ENCODE measurements at regions not wholly inside any gene's neighbourhood (a gene's known extent, or its start where the extent isn't known, plus 50 kb on each side); places are given as distances from the start of the nearest gene placed in this dataset.

- H3K4me2 ChIP-seq (ENCODE audit: low read length): no peak overlapping the region
- no peak overlapping the region for H3K9ac ChIP-seq (ENCODE audit: low read length)
- H3K4me1 ChIP-seq (ENCODE audit: low read length): peaks cover 34% of the 10 kb centered on the region
- no peak overlapping the region for H2AFZ ChIP-seq (ENCODE audit: low read depth, low read length)
- no peaks in the 10 kb centered on the region for H3K36me3 ChIP-seq (replicated peaks; ENCODE audit: low read depth, low read length)
- H3K27me3 ChIP-seq (ENCODE audit: low read depth, low read length): no peaks in the 10 kb centered on the region
- no peaks in the 10 kb centered on the region for H3K9me3 ChIP-seq (ENCODE audit: insufficient read depth, low read length)
- TF ChIP-seq EZH2phosphoT487 (IDR thresholded peaks at IDR 0.05; ENCODE audit: low read depth) (no peak), CTCF (IDR thresholded peaks at IDR 0.05; ENCODE audit: low read depth, low read length) (no peak)
- no peak overlapping the region for H3K4me3 ChIP-seq (ENCODE audit: low read length)
- no peaks in the 10 kb centered on the region for H4K20me1 ChIP-seq (ENCODE audit: insufficient read depth, low read length)
- H3K79me2 ChIP-seq (ENCODE audit: low read length): no peaks in the 10 kb centered on the region
- H3K27ac ChIP-seq (ENCODE audit: low read length): no peak overlapping the region
Measured at GRCh38 chr15:92829875-92830274, 70.2 kb upstream of the CHD2 start.

GRCh38 chr15:92831336-92831654 lies 68.8 kb upstream of the CHD2 start:
- H3K9me3 ChIP-seq (ENCODE audit: insufficient read depth, low read length): no peaks in the 10 kb centered on the region
- H3K79me2 ChIP-seq (ENCODE audit: low read length): no peaks in the 10 kb centered on the region
- H3K4me2 ChIP-seq (ENCODE audit: low read length): peak overlapping the region; percentile 88
- no peaks in the 10 kb centered on the region for H3K36me3 ChIP-seq (replicated peaks; ENCODE audit: low read depth, low read length)
- H3K4me3 ChIP-seq (ENCODE audit: low read length): peak overlapping the region; percentile 67
- H3K9ac ChIP-seq (ENCODE audit: low read length): peak overlapping the region; percentile 67
- H3K27me3 ChIP-seq (ENCODE audit: low read depth, low read length): no peaks in the 10 kb centered on the region
- peak overlapping the region; percentile 88 for H3K27ac ChIP-seq (ENCODE audit: low read length)
- H3K4me1 ChIP-seq (ENCODE audit: low read length): peaks cover 34% of the 10 kb centered on the region
- no peaks in the 10 kb centered on the region for H4K20me1 ChIP-seq (ENCODE audit: insufficient read depth, low read length)
- no peak for TF ChIP-seq CTCF (IDR thresholded peaks at IDR 0.05; ENCODE audit: low read depth, low read length)
- TF ChIP-seq EZH2phosphoT487 (IDR thresholded peaks at IDR 0.05; ENCODE audit: low read depth): no peak
- peak overlapping the region; percentile 31 for H2AFZ ChIP-seq (ENCODE audit: low read depth, low read length)

GRCh38 chr15:92831655-92832328 lies 68.3 kb upstream of the CHD2 start:
- no peak for TF ChIP-seq CTCF (IDR thresholded peaks at IDR 0.05; ENCODE audit: low read depth, low read length)
- H3K27me3 ChIP-seq (ENCODE audit: low read depth, low read length): no peaks in the 10 kb centered on the region

GRCh38 chr15:92833106-92833433 lies 67.1 kb upstream of the CHD2 start:
- Histone ChIP-seq H3K27ac (ENCODE audit: low read length) (peak overlapping the region; percentile 88), H4K20me1 (ENCODE audit: insufficient read depth, low read length) (no peaks in the 10 kb centered on the region), H3K4me2 (ENCODE audit: low read length) (peak overlapping the region; percentile 88), H3K4me3 (ENCODE audit: low read length) (peak overlapping the region; percentile 67), H3K79me2 (ENCODE audit: low read length) (no peaks in the 10 kb centered on the region), H3K9me3 (ENCODE audit: insufficient read depth, low read length) (no peaks in the 10 kb centered on the region), H2AFZ (ENCODE audit: low read depth, low read length) (peak overlapping the region; percentile 54), H3K4me1 (ENCODE audit: low read length) (peaks cover 34% of the 10 kb centered on the region), H3K36me3 (replicated peaks; ENCODE audit: low read depth, low read length) (no peaks in the 10 kb centered on the region), H3K9ac (ENCODE audit: low read length) (peak overlapping the region; percentile 67), H3K27me3 (ENCODE audit: low read depth, low read length) (no peaks in the 10 kb centered on the region)
- TF ChIP-seq EZH2phosphoT487 (IDR thresholded peaks at IDR 0.05; ENCODE audit: low read depth) (no peak), CTCF (IDR thresholded peaks at IDR 0.05; ENCODE audit: low read depth, low read length) (no peak)

More at GRCh38 chr15:92831655-92832328, 68.3 kb upstream of the CHD2 start:
- no peaks in the 10 kb centered on the region for H3K36me3 ChIP-seq (replicated peaks; ENCODE audit: low read depth, low read length)
- peak overlapping the region; percentile 67 for H3K4me3 ChIP-seq (ENCODE audit: low read length)
- no peaks in the 10 kb centered on the region for H3K79me2 ChIP-seq (ENCODE audit: low read length)
- peak overlapping the region; percentile 67 for H3K9ac ChIP-seq (ENCODE audit: low read length)
- peak overlapping the region; percentile 88 for H3K27ac ChIP-seq (ENCODE audit: low read length)
- H4K20me1 ChIP-seq (ENCODE audit: insufficient read depth, low read length): no peaks in the 10 kb centered on the region
- H3K9me3 ChIP-seq (ENCODE audit: insufficient read depth, low read length): no peaks in the 10 kb centered on the region
- peak overlapping the region; percentile 88 for H3K4me2 ChIP-seq (ENCODE audit: low read length)
- H2AFZ ChIP-seq (ENCODE audit: low read depth, low read length): peak overlapping the region; percentile 31
- H3K4me1 ChIP-seq (ENCODE audit: low read length): peaks cover 34% of the 10 kb centered on the region

Measured in OCI-LY3 (cell line).